WTC11 (cell line): ENCODE measurements at regions not wholly inside any gene's neighbourhood (a gene's known extent, or its start where the extent isn't known, plus 50 kb on each side); places are given as distances from the start of the nearest gene placed in this dataset.

Experiments used
- ATAC-seq: fragments of 200-7000 bp; cut with Tn5 transposase; 2 replicates; pipeline ENCODE4 v1.10.0; 2021; ENCODE audit warnings: mild to moderate bottlenecking, moderate library complexity
- CTCF ChIA-PET: fragments of 300-600 bp; sonication (Branson Sonifier 250); formaldehyde crosslinking; loops from one replicate; lab custom pipeline; 2021; ENCODE audit warnings: antibody characterized with exemption; lab: Charles Lee
- POLR2A ChIA-PET: fragments of 350-600 bp; sonication (Branson Sonifier 250); formaldehyde crosslinking; loops from one replicate; lab custom pipeline; 2021; ENCODE audit warnings: antibody characterized with exemption; lab: Charles Lee
- DNase-seq: peaks from one replicate; pipeline ENCODE4 v3.0.0; 2021; ENCODE audit warnings: low spot score
- H3K27ac Mint-ChIP-seq: 2 replicates; pipeline ENCODE4 v1.8.0; 2021; ENCODE audit warnings: mixed read lengths
- H3K27me3 Mint-ChIP-seq: 2 replicates; pipeline ENCODE4 v1.8.0; 2021; ENCODE audit warnings: low read depth, mild to moderate bottlenecking, moderate library complexity, mixed read lengths
- H3K36me3 Mint-ChIP-seq: 2 replicates; pipeline ENCODE4 v1.8.0; 2021; ENCODE audit warnings: mixed read lengths
- H3K4me1 Mint-ChIP-seq: 2 replicates; pipeline ENCODE4 v1.8.0; 2022; ENCODE audit warnings: mixed read lengths
- H3K4me3 Mint-ChIP-seq: 2 replicates; pipeline ENCODE4 v1.8.0; 2021; ENCODE audit warnings: mild to moderate bottlenecking, moderate library complexity, mixed read lengths
- H3K9me3 Mint-ChIP-seq: 2 replicates; pipeline ENCODE4 v1.8.0; 2021; ENCODE audit warnings: mixed read lengths
- AR ChIP-seq: fragments of 250-450 bp; sonication (Bioruptor Pico); IDR thresholded peaks from 2 replicates; pipeline ENCODE4 v1.9.0; 2021; ENCODE audit warnings: mild to moderate bottlenecking
- ATF3 ChIP-seq: sonication (generic); formaldehyde crosslinking; conservative IDR thresholded peaks from 2 replicates; pipeline ENCODE4 v1.8.1; 2022; ENCODE audit warnings: mild to moderate bottlenecking, missing genetic modification reagents
- CBFB ChIP-seq: sonication (generic); formaldehyde crosslinking; IDR thresholded peaks from 2 replicates; pipeline ENCODE4 v1.8.1; 2022; ENCODE audit warnings: mild to moderate bottlenecking, low read depth, missing genetic modification reagents
- CDX4 ChIP-seq: fragments of 250-450 bp; sonication (Bioruptor Pico); IDR thresholded peaks from 2 replicates; pipeline ENCODE4 v1.9.0; 2021; ENCODE audit warnings: moderate library complexity, mild to moderate bottlenecking, inconsistent platforms, borderline replicate concordance
- CREB1 ChIP-seq: sonication (generic); formaldehyde crosslinking; IDR thresholded peaks from 2 replicates; pipeline ENCODE4 v1.8.0; 2023; ENCODE audit warnings: mild to moderate bottlenecking, missing genetic modification reagents
- ERG ChIP-seq: fragments of 250-450 bp; sonication (Bioruptor Pico); IDR thresholded peaks from 2 replicates; pipeline ENCODE4 v1.8.0; 2021; ENCODE audit warnings: mild to moderate bottlenecking
- FOXK1 ChIP-seq: sonication (generic); formaldehyde crosslinking; IDR thresholded peaks from 2 replicates; pipeline ENCODE4 v1.8.0; 2022; ENCODE audit warnings: mild to moderate bottlenecking, moderate library complexity, missing genetic modification reagents
- GABPB1 ChIP-seq: sonication (generic); formaldehyde crosslinking; IDR thresholded peaks from 2 replicates; pipeline ENCODE4 v1.8.1; 2023; ENCODE audit warnings: mild to moderate bottlenecking, missing genetic modification reagents
- GRHL2 ChIP-seq: fragments of 250-450 bp; sonication (Bioruptor Pico); IDR thresholded peaks from 2 replicates; pipeline ENCODE4 v1.8.0; 2022; ENCODE audit warnings: mild to moderate bottlenecking, moderate library complexity; ENCODE audit not compliant: insufficient replicate concordance, severe bottlenecking
- JUN ChIP-seq: sonication (generic); formaldehyde crosslinking; IDR thresholded peaks from 2 replicates; pipeline ENCODE4 v1.8.0; 2023; ENCODE audit warnings: mild to moderate bottlenecking, missing genetic modification reagents
- MAX ChIP-seq: sonication (generic); formaldehyde crosslinking; IDR thresholded peaks from 2 replicates; pipeline ENCODE4 v1.8.0; 2022; ENCODE audit warnings: mild to moderate bottlenecking, missing genetic modification reagents
- NFATC4 ChIP-seq: fragments of 250-450 bp; sonication (Bioruptor Pico); IDR thresholded peaks from 2 replicates; pipeline ENCODE4 v1.9.0; 2021; ENCODE audit warnings: mild to moderate bottlenecking
- NFYB ChIP-seq: sonication (generic); formaldehyde crosslinking; conservative IDR thresholded peaks from 2 replicates; pipeline ENCODE4 v1.8.0; 2022; ENCODE audit warnings: low read depth, missing genetic modification reagents
- NR1H2 ChIP-seq: sonication (generic); formaldehyde crosslinking; IDR thresholded peaks from 2 replicates; pipeline ENCODE4 v1.9.0; 2021; ENCODE audit warnings: mild to moderate bottlenecking, moderate library complexity, missing genetic modification reagents
- SMAD4 ChIP-seq: sonication (generic); formaldehyde crosslinking; IDR thresholded peaks from 2 replicates; pipeline ENCODE4 v1.8.0; 2022; ENCODE audit warnings: mild to moderate bottlenecking, missing genetic modification reagents
- SOX15 ChIP-seq: fragments of 250-450 bp; sonication (Bioruptor Pico); IDR thresholded peaks from 2 replicates; pipeline ENCODE4 v1.9.0; 2021; ENCODE audit warnings: mild to moderate bottlenecking
- TEAD1 ChIP-seq: sonication (generic); formaldehyde crosslinking; IDR thresholded peaks from 2 replicates; pipeline ENCODE4 v1.8.0; 2022; ENCODE audit warnings: mild to moderate bottlenecking, missing genetic modification reagents
- USF2 ChIP-seq: sonication (generic); formaldehyde crosslinking; IDR thresholded peaks from 2 replicates; pipeline ENCODE4 v1.8.1; 2023; ENCODE audit warnings: mild to moderate bottlenecking, missing genetic modification reagents, moderate library complexity
- ZNF281 ChIP-seq: sonication (generic); formaldehyde crosslinking; IDR thresholded peaks from 2 replicates; pipeline ENCODE4 v1.8.0; 2023; ENCODE audit warnings: mild to moderate bottlenecking, missing genetic modification reagents
- ZNF317 ChIP-seq: sonication (generic); formaldehyde crosslinking; IDR thresholded peaks from 2 replicates; pipeline ENCODE4 v1.8.1; 2023; ENCODE audit warnings: low read depth, mild to moderate bottlenecking, moderate library complexity, missing genetic modification reagents, borderline replicate concordance
- ZNF671 ChIP-seq: fragments of 250-450 bp; sonication (Bioruptor Pico); IDR thresholded peaks from 2 replicates; pipeline ENCODE4 v1.8.0; 2021; ENCODE audit warnings: mild to moderate bottlenecking

GRCh38 chr1:195278644-195279043 is 1329.6 kb downstream of the KCNT2 start (continued):
- no peak for TF ChIP-seq ATF3 (CRISPR knock-in tag)
- TF ChIP-seq CBFB (CRISPR knock-in tag), result no peak
- TF ChIP-seq NFATC4 (CRISPR knock-in tag), result no peak

GRCh38 chr1:195275710-195276109 is 1332.5 kb downstream of the KCNT2 start:
- H3K27me3 Mint-ChIP-seq, result no peaks in the 10 kb centered on the region
- no peak overlapping the region for H3K4me3 Mint-ChIP-seq
- ChIA-PET POLR2A (no interaction called here), CTCF (no interaction called here)
- DNase-seq, result no peak
- H3K4me1 Mint-ChIP-seq, result no peaks in the 10 kb centered on the region
- H3K27ac Mint-ChIP-seq, result no peak overlapping the region
- no peaks in the 10 kb centered on the region for H3K36me3 Mint-ChIP-seq
- no peak for ATAC-seq
- no peaks in the 10 kb centered on the region for H3K9me3 Mint-ChIP-seq
- TF ChIP-seq NFYB (CRISPR knock-in tag) (no peak), GRHL2 (CRISPR knock-in tag) (no peak), TEAD1 (CRISPR knock-in tag) (no peak), SOX15 (CRISPR knock-in tag) (no peak), GABPB1 (CRISPR knock-in tag) (no peak), ZNF281 (CRISPR knock-in tag) (no peak), FOXK1 (no peak), ZNF317 (CRISPR knock-in tag) (no peak), USF2 (no peak), MAX (CRISPR knock-in tag) (no peak), ZNF671 (no peak), ERG (CRISPR knock-in tag) (no peak), JUN (CRISPR knock-in tag) (no peak)

GRCh38 chr1:195251900-195252299 is 1356.3 kb downstream of the KCNT2 start:
- H3K4me1 Mint-ChIP-seq, result no peaks in the 10 kb centered on the region
- DNase-seq, result no peak
- ChIA-PET CTCF (no interaction called here), POLR2A (no interaction called here)
- no peaks in the 10 kb centered on the region for H3K36me3 Mint-ChIP-seq
- H3K4me3 Mint-ChIP-seq, result no peak overlapping the region
- H3K27ac Mint-ChIP-seq, result no peak overlapping the region
- ATAC-seq, result peak; percentile 28; the same call in 1 of the 2 replicates
- no peak for TF ChIP-seq NFYB (CRISPR knock-in tag)
- no peak for TF ChIP-seq SMAD4
- TF ChIP-seq AR (CRISPR knock-in tag), result no peak
- TF ChIP-seq CREB1 (CRISPR knock-in tag), result no peak
- TF ChIP-seq CDX4 (CRISPR knock-in tag), result no peak
- TF ChIP-seq NR1H2 (CRISPR knock-in tag), result no peak
- H3K9me3 Mint-ChIP-seq, result no peaks in the 10 kb centered on the region
- H3K27me3 Mint-ChIP-seq, result no peaks in the 10 kb centered on the region
